ENCODE measurements at regions not wholly inside any gene's neighbourhood (a gene's known extent, or its start where the extent isn't known, plus 50 kb on each side); places are given as distances from the start of the nearest gene placed in this dataset.

DNA sequence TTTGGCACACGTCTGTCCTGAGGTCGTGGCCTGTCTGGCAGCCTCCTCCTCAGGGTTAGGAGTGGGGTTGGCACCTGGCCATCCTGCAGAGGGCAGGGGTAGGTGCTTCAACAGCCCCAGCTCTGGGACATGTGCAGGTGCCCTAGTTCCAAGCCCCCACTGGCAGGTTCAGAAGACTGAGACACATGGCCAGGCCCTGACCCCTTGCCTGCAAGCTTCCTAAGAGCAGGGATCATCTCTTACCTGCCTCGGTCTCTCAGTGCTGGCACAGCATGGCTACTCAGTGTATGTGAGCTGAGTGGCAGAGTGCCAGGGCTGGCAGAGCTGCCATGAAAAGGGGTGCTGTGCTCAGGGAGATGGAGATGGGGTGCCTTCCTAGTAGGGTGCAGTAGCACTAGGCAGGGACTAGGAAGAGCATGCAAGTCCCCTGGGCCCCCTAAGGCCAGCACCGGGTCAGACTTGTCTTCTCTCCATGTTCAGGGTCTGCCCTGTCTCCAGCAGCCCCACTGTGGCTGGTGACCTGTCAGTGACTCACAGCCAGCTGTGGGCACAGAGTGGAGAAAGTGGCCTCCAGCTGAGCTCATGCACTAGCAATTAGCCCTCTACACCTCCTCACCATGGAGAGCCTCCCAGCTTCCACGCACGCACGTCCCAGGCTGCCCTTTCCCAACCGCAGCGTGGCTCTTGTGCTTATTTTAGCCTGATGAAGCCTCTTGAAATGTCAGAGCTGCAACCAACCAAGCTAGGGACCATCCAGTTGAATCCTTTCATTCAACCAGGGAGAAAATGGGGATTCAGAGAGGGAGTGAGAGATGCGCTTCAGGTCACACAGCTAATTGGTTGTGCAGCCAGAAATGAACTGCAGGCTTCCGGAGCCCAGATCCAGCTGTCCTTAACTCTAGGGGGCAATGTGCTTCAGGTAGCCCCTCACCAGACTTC lies 116.6 kb downstream of the MRPL14 start:
- TF ChIP-seq, protein P1, sequence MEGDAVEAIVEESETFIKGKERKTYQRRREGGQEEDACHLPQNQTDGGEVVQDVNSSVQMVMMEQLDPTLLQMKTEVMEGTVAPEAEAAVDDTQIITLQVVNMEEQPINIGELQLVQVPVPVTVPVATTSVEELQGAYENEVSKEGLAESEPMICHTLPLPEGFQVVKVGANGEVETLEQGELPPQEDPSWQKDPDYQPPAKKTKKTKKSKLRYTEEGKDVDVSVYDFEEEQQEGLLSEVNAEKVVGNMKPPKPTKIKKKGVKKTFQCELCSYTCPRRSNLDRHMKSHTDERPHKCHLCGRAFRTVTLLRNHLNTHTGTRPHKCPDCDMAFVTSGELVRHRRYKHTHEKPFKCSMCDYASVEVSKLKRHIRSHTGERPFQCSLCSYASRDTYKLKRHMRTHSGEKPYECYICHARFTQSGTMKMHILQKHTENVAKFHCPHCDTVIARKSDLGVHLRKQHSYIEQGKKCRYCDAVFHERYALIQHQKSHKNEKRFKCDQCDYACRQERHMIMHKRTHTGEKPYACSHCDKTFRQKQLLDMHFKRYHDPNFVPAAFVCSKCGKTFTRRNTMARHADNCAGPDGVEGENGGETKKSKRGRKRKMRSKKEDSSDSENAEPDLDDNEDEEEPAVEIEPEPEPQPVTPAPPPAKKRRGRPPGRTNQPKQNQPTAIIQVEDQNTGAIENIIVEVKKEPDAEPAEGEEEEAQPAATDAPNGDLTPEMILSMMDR (conservative IDR thresholded peaks at IDR 0.05): no peak
- no peak for TF ChIP-seq EZH2 (IDR thresholded peaks at IDR 0.05; ENCODE audit: low read depth)

All from PC-9 (cell line).